ENCODE measurements at regions not wholly inside any gene's neighbourhood (a gene's known extent, or its start where the extent isn't known, plus 50 kb on each side); places are given as distances from the start of the nearest gene placed in this dataset.

- TF ChIP-seq CTCF (IDR thresholded peaks at IDR 0.05; ENCODE audit: borderline replicate concordance, extremely low read depth, low read length, poor library complexity, severe bottlenecking) (no peak), EZH2 (IDR thresholded peaks at IDR 0.05; ENCODE audit: borderline replicate concordance, low read depth, low read length, severe bottlenecking) (no peak)
Measured at GRCh38 chr16:26525856-26526255, 540.9 kb upstream of the C16orf82 start.

All from DND-41 (cell line).